HG02852 (cell line): ENCODE measurements at regions not wholly inside any gene's neighbourhood (a gene's known extent, or its start where the extent isn't known, plus 50 kb on each side); places are given as distances from the start of the nearest gene placed in this dataset.

Experiments
- ATAC-seq: cut with Tn5 transposase; IDR thresholded peaks from one replicate; pipeline ENCODE4 v1.9.1; 2021; ENCODE audit warnings: mild to moderate bottlenecking, moderate library complexity; ENCODE audit not compliant: unreplicated experiment

GRCh38 chr4:74612837-74613236, 167.9 kb downstream of the AREG start:
- no peak for ATAC-seq

GRCh38 chr4:74613266-74613665, 168.3 kb downstream of the AREG start:
- no peak for ATAC-seq

GRCh38 chr4:74615411-74615810, 170.5 kb downstream of the AREG start:
- ATAC-seq, result no peak

- ATAC-seq, result no peak
These were observed 173.2 kb downstream of the AREG start for GRCh38 chr4:74618166-74618565.

- no peak for ATAC-seq
These were observed 173.7 kb downstream of the AREG start for GRCh38 chr4:74618659-74619058.

GRCh38 chr4:74619931-74620702, 174.2 kb downstream of the BTC start:
- ATAC-seq, result no peak

- no peak for ATAC-seq
These were observed 172.7 kb downstream of the BTC start for GRCh38 chr4:74621616-74622015.

GRCh38 chr4:74623041-74623440, 171.3 kb downstream of the BTC start:
- peak; percentile 81 for ATAC-seq

GRCh38 chr4:74624351-74625151, 169.8 kb downstream of the BTC start:
- no peak for ATAC-seq

GRCh38 chr4:74625981-74626380, 168.3 kb downstream of the BTC start:
- ATAC-seq, result no peak

GRCh38 chr4:74627093-74627492, 167.2 kb downstream of the BTC start:
- ATAC-seq, result no peak

GRCh38 chr4:74627504-74627903, 166.8 kb downstream of the BTC start:
- ATAC-seq, result no peak

GRCh38 chr4:74628852-74629620, 165.3 kb downstream of the BTC start:
- no peak for ATAC-seq

- no peak for ATAC-seq
These were observed 163.8 kb downstream of the BTC start for GRCh38 chr4:74630551-74630950.

GRCh38 chr4:74631338-74631737, 163.0 kb downstream of the BTC start:
- ATAC-seq, result no peak

GRCh38 chr4:74631988-74632387, 162.3 kb downstream of the BTC start:
- ATAC-seq, result no peak

- no peak for ATAC-seq
These were observed 161.7 kb downstream of the BTC start for GRCh38 chr4:74632634-74633033.

- no peak for ATAC-seq
These were observed 159.2 kb downstream of the BTC start for GRCh38 chr4:74635074-74635473.

GRCh38 chr4:74635490-74636123, 158.7 kb downstream of the BTC start:
- no peak for ATAC-seq

- ATAC-seq, result no peak
These were observed 156.3 kb downstream of the BTC start for GRCh38 chr4:74638001-74638400.

- no peak for ATAC-seq
These were observed 155.6 kb downstream of the BTC start for GRCh38 chr4:74638689-74639088.
